Naive B cell (primary cell): ENCODE measurements at regions not wholly inside any gene's neighbourhood (a gene's known extent, or its start where the extent isn't known, plus 50 kb on each side); places are given as distances from the start of the nearest gene placed in this dataset.

ENCODE experiments used
- ATAC-seq, 2 donors: fragments of 150-1000 bp; cut with Tn5 transposase; 2 replicates each; pipeline ENCODE4 v1.10.0; 2021; ENCODE audit warnings: low read depth in 2 of 2, mild to moderate bottlenecking in 2 of 2, moderate library complexity in 2 of 2
- DNase-seq: peaks from one replicate; pipeline ENCODE4 v3.0.0; 2022
- H3K27ac Mint-ChIP-seq, 6 donors: one replicate each; pipeline ENCODE4 v1.8.0; 2020 to 2022; ENCODE audit warnings: mild to moderate bottlenecking in 6 of 6, mixed read lengths in 6 of 6, moderate library complexity in 5 of 6, inconsistent platforms in 2 of 6
- H3K27me3 Mint-ChIP-seq, 3 donors: one replicate each; pipeline ENCODE4 v1.8.0; 2021 to 2022; ENCODE audit warnings: mixed read lengths in 3 of 3, mild to moderate bottlenecking in 1 of 3
- H3K36me3 Mint-ChIP-seq, 2 donors: one replicate each; pipeline ENCODE4 v1.8.0; 2020 to 2022; ENCODE audit warnings: mixed read lengths in 2 of 2, inconsistent platforms in 1 of 2, mild to moderate bottlenecking in 1 of 2
- H3K4me1 Mint-ChIP-seq, 3 donors: one replicate each; pipeline ENCODE4 v1.8.0; 2020 to 2022; ENCODE audit warnings: mixed read lengths in 3 of 3, inconsistent platforms in 1 of 3, mild to moderate bottlenecking in 1 of 3, moderate library complexity in 1 of 3
- H3K4me3 Mint-ChIP-seq, 8 donors: one replicate each; pipeline ENCODE4 v1.8.0; 2020 to 2022; ENCODE audit warnings: mild to moderate bottlenecking in 8 of 8, mixed read lengths in 8 of 8, moderate library complexity in 8 of 8, inconsistent platforms in 2 of 8
- H3K9me3 Mint-ChIP-seq, 7 donors: one replicate each; pipeline ENCODE4 v1.8.0; 2020 to 2022; ENCODE audit warnings: mixed read lengths in 7 of 7, mild to moderate bottlenecking in 5 of 7, inconsistent platforms in 2 of 7, moderate library complexity in 1 of 7

DNA sequence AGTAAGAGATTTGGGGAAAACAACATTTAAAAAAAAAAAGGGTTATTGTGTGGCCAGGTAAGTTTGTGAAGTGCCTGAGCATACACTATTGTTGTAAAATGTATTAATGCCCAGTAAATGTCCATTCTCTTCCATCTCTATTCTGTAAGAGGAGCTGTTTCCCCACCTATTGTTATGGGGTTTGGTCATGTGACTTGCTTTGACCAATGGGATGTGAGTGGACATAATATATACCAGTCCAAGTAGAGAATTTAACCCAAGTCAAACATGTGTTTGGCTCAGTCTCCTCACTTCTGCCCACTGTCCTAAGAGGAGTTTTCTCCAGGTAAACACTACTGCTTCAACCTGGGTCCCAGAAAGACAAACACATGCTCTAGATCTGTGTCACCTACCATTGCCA lies 377.1 kb downstream of the FOXA2 start:
- Mint-ChIP-seq H3K27ac (no peak overlapping the region), H3K36me3 (no peaks in the 10 kb centered on the region), H3K4me3 (no peak overlapping the region), H3K9me3 (peaks cover 4 to 34% (median 13%) of the 10 kb centered on the region in 7 donors), H3K4me1 (no peaks in the 10 kb centered on the region), H3K27me3 (no peaks in the 10 kb centered on the region)
- no peak for ATAC-seq
- no peak for DNase-seq

DNA sequence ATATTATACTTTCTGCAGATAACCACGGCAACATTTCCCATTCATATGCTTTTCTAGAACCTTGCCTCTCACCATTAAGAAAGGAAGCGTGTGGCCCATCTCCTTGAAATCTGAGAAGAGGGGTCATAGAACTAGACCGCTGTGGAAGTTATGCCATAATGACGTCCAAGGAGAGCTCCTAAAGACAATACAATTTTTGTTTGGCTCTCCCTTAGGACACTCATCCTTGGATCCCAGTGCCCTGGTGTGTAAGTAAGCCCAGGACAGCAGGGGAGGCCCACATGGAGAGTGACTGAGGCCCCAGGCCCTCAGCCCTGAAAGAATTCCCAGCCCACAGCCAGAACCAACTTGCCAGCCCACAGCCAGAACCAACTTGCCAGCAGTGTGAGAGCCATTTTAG lies 379.6 kb downstream of the FOXA2 start:
- H3K27me3 Mint-ChIP-seq, result no peaks in the 10 kb centered on the region
- ATAC-seq (no peak), DNase-seq (no peak)
- H3K27ac Mint-ChIP-seq, result no peak overlapping the region
- H3K4me1 Mint-ChIP-seq, result no peaks in the 10 kb centered on the region
- H3K36me3 Mint-ChIP-seq, result no peaks in the 10 kb centered on the region
- H3K9me3 Mint-ChIP-seq, result peaks cover 10 to 36% (median 17%) of the 10 kb centered on the region in 7 donors
- no peak overlapping the region for H3K4me3 Mint-ChIP-seq

DNA sequence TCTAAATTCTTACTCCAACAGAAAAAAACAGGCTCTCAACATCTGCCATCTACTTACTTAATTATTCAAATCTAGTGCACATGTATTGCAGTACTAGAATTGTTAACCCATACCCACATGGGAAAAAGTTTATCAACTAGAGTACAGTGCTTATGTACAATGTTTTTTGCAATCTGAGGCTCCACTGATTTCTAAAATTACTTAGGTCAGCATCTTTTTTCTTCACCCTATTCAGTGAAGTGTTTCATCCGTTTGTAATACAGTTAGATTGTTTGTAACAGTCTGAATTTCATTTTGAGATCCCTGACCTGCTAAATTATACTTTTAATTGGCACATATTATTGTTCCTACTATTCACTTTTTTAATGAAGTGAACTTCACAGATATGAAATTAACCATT lies 402.2 kb downstream of the FOXA2 start:
- Mint-ChIP-seq H3K9me3 (peaks cover 0 to 12% (median 5%) of the 10 kb centered on the region in 7 donors), H3K27me3 (peaks cover 0 to 4% (median 0%) of the 10 kb centered on the region in 3 donors), H3K4me1 (no peaks in the 10 kb centered on the region), H3K36me3 (no peaks in the 10 kb centered on the region), H3K27ac (no peak overlapping the region), H3K4me3 (no peak overlapping the region)
- DNase-seq, result no peak
- ATAC-seq, result no peak

DNA sequence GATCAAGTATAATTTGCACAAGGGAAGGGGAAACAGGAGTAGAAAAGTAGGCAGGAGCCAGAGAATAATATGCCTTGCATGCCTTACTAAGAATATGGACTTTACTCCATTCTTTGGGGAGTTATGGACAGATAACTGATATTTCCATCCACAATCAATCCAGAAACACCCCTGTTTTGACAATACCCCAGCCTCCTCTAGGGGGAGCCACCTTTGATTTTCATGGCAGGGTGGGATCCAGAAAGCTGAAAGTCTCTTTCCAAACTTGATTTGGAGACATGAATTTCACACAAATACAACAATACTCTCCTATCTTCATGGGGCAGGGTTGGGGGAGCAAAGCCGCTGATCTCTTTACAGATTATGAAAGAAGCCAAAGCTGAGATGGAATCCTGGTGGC lies 404.1 kb downstream of the FOXA2 start:
- Mint-ChIP-seq H3K4me1 (no peaks in the 10 kb centered on the region), H3K27me3 (no peaks in the 10 kb centered on the region), H3K4me3 (no peak overlapping the region), H3K9me3 (peaks cover 0 to 18% (median 2%) of the 10 kb centered on the region in 7 donors), H3K27ac (no peak overlapping the region), H3K36me3 (no peaks in the 10 kb centered on the region)
- DNase-seq (no peak), ATAC-seq (no peak)

DNA sequence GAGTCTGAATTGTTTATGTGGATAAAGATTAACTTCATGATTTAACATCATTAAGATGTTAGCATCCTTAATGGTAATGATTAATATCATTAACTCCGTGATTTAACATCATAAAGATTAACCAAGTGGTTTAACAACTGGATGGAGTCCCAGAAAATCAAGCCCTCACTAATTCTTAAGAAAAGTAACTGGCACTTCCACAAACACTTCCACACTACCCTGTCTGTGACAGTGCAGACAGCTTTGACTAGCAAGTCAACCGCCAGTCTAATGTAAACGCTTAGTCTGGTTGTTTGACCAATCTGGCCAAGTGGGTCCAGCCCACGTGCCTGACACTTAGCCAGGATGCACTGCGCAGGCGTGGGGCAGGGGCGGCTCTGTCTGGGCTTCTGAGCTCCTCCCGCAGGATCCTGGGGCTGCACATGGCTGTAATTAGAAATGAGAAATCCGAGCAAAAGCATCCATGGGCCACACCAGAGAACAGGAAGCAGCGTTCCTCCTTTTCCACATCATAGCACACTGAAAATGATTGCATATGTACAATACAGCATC lies 424.2 kb downstream of the FOXA2 start:
- no peak for ATAC-seq

DNA sequence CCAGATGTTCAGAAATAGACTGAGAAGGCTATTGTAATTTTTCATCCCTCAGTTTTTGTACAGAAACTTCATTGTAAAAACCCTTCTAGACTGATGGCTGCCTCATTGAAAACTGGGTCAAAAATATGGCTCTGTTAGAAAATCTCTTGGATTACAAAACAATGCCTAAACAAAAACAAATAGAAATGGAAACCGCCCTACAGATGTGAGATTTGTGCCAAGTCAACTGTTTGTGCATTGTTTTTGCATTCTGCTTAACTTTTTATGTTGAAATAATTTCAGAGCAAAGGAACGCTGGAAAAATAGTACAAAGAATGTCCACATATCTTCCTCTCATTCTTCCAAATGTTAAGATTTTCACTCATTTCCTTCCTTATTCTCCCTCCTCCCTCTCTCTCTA lies 425.1 kb downstream of the FOXA2 start:
- ATAC-seq, result no peak
- no peak for DNase-seq
- Mint-ChIP-seq H3K27me3 (peaks cover 0 to 8% (median 5%) of the 10 kb centered on the region in 3 donors), H3K9me3 (peaks cover 0 to 7% (median 0%) of the 10 kb centered on the region in 7 donors), H3K27ac (no peak overlapping the region), H3K36me3 (no peaks in the 10 kb centered on the region), H3K4me1 (no peaks in the 10 kb centered on the region), H3K4me3 (no peak overlapping the region)

More for the DNA sequence above, 424.2 kb downstream of the FOXA2 start:
- no peaks in the 10 kb centered on the region for H3K36me3 Mint-ChIP-seq
- no peak overlapping the region for H3K27ac Mint-ChIP-seq
- no peak overlapping the region for H3K4me3 Mint-ChIP-seq
- H3K9me3 Mint-ChIP-seq, result peaks cover 0 to 3% (median 0%) of the 10 kb centered on the region in 7 donors
- no peaks in the 10 kb centered on the region for H3K4me1 Mint-ChIP-seq
- no peak for DNase-seq
- peaks cover 0 to 5% (median under 1%) of the 10 kb centered on the region in 3 donors for H3K27me3 Mint-ChIP-seq

DNA sequence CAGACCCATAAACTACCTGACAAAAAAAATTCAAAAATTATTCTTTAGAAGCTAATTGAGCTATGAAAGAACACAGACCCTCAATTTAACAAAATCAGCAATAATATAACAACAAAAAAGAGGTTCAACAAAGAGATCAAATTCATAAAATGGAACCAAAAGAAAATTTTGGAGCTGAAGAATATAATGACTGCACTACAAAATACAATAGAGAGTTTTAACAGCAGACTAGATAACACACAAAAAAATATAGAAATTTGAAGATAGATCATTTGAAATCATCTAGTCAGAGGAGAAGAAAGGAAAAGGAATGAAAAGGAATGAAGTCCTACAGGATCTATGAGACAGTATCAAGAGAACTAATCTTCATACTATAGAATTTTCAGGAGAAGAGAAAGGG lies 422.1 kb downstream of the PAX1 start:
- Mint-ChIP-seq H3K9me3 (peaks cover 14 to 30% (median 19%) of the 10 kb centered on the region in 7 donors), H3K36me3 (peaks cover 5 to 11% of the 10 kb centered on the region in 2 donors), H3K4me1 (no peaks in the 10 kb centered on the region), H3K4me3 (no peak overlapping the region), H3K27me3 (no peaks in the 10 kb centered on the region), H3K27ac (no peak overlapping the region)
- ATAC-seq (no peak), DNase-seq (no peak)

DNA sequence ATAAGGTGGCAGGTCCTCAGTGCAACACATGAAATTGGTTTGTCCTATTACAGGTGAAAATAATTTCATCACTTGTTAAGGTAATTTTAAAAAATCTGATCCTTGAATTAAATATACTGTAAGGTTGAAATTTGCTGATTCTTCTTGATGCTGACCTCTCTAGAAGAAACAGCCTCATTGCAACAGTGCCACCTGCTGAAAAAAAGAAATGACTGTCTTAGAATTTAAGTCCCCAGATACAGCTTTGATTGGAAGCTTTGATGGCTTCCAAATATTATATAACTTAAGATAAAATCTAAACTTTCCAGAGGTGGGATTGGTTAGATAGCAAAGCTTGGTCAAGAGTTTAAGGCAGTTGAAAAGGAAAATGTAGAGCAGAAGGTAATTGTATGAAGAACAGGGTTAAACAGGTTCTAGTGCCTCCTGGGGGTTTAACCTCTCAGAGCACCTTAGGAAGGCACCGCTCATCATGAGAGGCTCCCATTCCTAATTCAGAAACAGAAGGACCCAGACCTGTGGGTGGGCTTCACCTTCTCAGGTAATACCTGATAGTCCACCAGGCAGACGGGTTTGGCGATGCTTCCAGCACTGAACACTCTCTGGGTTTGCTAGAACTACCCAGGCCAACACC lies 401.0 kb downstream of the PAX1 start:
- H3K27me3 Mint-ChIP-seq, result peaks cover 0 to 7% (median 4%) of the 10 kb centered on the region in 3 donors
- H3K4me3 Mint-ChIP-seq, result no peak overlapping the region
- no peaks in the 10 kb centered on the region for H3K4me1 Mint-ChIP-seq
- H3K9me3 Mint-ChIP-seq, result peaks cover 0 to 11% (median 2%) of the 10 kb centered on the region in 7 donors
- no peak for DNase-seq
- peaks cover 0 to 7% of the 10 kb centered on the region in 2 donors for H3K36me3 Mint-ChIP-seq
- H3K27ac Mint-ChIP-seq, result no peak overlapping the region
- ATAC-seq, result no peak

DNA sequence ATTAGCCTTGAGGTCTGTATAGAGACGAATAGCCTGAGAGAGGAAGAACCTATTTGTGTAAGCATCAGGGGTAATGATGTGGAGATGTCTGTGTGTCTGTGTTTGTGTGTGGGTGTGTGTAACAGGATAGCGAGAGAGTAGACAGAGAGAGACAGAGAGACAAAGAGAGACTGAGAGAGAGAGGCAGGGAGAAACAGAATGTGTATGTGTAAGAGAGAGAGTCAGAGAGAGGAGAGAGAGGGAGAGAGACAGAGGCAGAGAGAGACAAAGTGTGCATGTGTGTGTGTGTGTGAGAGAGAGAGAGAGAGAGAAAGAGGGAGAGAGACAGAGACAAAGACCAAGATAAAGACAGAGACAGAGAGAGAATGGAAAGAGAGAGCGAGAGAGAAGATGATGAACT lies 396.1 kb downstream of the PAX1 start:
- Mint-ChIP-seq H3K27ac (no peak overlapping the region), H3K4me3 (no peak overlapping the region), H3K4me1 (no peaks in the 10 kb centered on the region), H3K9me3 (peaks cover 0 to 16% (median 4%) of the 10 kb centered on the region in 7 donors), H3K27me3 (no peaks in the 10 kb centered on the region), H3K36me3 (peaks cover 0 to 9% of the 10 kb centered on the region in 2 donors)
- ATAC-seq, result no peak
- no peak for DNase-seq

DNA sequence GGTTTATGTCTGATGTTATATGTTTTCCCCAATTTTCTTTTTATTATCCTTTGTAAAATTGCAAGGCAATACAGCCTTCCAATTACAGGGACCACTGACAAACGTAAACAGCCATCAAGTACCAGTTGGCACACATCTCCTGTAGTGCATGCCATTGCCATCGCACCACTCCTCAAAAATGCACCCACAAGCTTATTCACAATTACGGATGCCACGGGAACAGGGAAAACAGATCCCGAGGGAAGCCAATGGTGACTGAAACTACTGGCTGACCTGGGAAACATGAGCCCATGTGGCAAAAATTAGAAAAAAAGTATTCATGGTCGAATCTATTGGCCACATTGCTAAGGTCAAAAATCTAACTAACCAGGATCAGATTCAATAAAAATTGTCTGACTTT lies 395.2 kb downstream of the PAX1 start:
- H3K27me3 Mint-ChIP-seq, result no peaks in the 10 kb centered on the region
- H3K4me1 Mint-ChIP-seq, result no peaks in the 10 kb centered on the region
- no peak for ATAC-seq

DNA sequence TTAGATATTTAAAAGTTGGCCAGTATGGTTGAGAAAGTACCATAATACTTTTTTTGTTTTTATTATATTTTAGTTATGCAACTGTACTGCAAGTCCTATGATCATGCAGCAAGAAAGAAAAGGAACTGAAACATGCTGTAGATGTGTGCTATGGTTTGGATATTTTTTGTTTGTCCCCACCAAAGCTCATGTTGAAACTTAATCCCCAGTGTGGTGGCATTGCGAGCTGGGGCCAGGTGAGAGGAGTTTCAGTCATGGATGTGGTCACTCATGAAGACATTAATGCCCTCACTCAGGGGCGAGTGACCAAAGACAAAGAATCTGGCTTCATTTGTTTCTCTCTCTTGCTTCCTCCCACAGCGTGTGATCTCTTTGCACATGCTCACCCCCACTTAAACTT lies 393.9 kb downstream of the PAX1 start:
- Mint-ChIP-seq H3K27ac (no peak overlapping the region), H3K27me3 (no peaks in the 10 kb centered on the region), H3K4me3 (no peak overlapping the region), H3K4me1 (no peaks in the 10 kb centered on the region), H3K9me3 (peaks cover 0 to 16% (median 8%) of the 10 kb centered on the region in 7 donors), H3K36me3 (peaks cover 0 to 9% of the 10 kb centered on the region in 2 donors)
- ATAC-seq, result no peak
- DNase-seq, result no peak

More for the DNA sequence above, 395.2 kb downstream of the PAX1 start:
- H3K36me3 Mint-ChIP-seq, result peaks cover 0 to 9% of the 10 kb centered on the region in 2 donors
- DNase-seq, result no peak
- H3K9me3 Mint-ChIP-seq, result peaks cover 0 to 16% (median 4%) of the 10 kb centered on the region in 7 donors
- no peak overlapping the region for H3K27ac Mint-ChIP-seq
- no peak overlapping the region for H3K4me3 Mint-ChIP-seq

DNA sequence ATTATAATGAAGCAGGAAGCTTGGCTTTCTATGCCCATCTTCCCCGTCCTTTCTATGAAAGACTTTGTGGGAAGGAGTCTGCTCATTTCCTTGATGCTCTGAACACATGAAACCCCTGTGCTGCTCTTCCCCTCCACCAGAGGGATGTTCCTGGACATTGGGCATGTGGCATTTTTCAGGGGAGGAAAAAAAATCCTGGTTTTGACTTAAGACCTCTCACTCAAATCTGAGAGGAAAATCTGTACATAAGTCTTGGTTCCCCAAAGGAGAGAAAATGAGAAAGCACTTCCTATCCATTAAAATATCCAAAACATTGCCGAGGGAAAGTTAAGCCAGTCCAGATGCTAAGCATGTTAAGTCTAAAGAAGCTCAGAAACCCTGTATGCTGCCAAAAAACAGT lies 393.0 kb downstream of the PAX1 start:
- Mint-ChIP-seq H3K9me3 (peaks cover under 1 to 19% (median 12%) of the 10 kb centered on the region in 7 donors), H3K4me1 (no peaks in the 10 kb centered on the region), H3K4me3 (no peak overlapping the region), H3K27me3 (no peaks in the 10 kb centered on the region), H3K27ac (no peak overlapping the region), H3K36me3 (peaks cover 0 to 9% of the 10 kb centered on the region in 2 donors)
- DNase-seq, result no peak
- ATAC-seq, result no peak

DNA sequence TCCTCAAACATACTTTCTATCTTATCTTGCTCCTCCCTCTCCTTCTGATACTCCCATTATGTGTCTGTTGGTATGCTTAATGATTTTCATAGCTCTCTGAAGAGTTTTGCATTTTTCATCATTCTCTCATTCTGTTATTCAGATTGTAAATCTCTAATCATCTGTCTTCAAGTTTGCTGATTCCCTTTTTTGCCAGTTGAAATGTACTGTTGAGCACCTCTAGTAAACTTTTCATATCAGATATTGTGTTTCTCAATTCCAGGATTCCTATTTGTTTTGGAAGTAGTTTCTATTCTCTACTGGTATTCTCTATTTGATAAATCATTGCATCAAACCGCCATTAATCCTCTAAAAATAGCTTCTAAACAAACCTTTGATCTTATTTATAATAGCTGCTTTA lies 387.7 kb downstream of the PAX1 start:
- H3K4me1 Mint-ChIP-seq, result no peaks in the 10 kb centered on the region
- no peaks in the 10 kb centered on the region for H3K27me3 Mint-ChIP-seq
- no peak for DNase-seq
- peak overlapping the region in 1 of 6 donors; percentile 44 for H3K27ac Mint-ChIP-seq
- peaks cover 0 to 12% of the 10 kb centered on the region in 2 donors for H3K36me3 Mint-ChIP-seq
- H3K4me3 Mint-ChIP-seq, result no peak overlapping the region
- no peak for ATAC-seq
- peaks cover 15 to 59% (median 29%) of the 10 kb centered on the region in 7 donors for H3K9me3 Mint-ChIP-seq

DNA sequence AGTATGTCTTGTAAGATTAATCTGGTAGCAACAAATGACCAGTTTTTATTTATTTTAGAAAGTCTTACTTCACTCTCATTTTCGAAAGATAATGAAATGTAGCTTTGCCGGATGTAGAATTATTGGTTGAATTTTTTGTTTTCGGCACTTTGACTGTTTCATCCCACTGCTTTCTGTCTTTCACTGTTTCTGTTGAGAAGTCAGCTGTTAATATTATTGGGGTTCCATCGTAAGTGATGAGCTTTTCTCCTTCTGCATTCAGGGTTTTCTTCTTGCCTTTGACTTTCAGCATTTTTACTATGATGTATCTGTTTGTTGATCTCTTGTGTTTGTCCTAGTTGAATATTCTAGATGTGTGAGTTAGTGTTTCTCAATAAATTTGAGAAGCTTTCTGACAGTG lies 383.4 kb downstream of the PAX1 start:
- peaks cover 10 to 44% (median 22%) of the 10 kb centered on the region in 7 donors for H3K9me3 Mint-ChIP-seq
- H3K36me3 Mint-ChIP-seq, result peaks cover 0 to 12% of the 10 kb centered on the region in 2 donors
- ATAC-seq, result no peak
- no peak for DNase-seq
- no peak overlapping the region for H3K27ac Mint-ChIP-seq
- no peaks in the 10 kb centered on the region for H3K27me3 Mint-ChIP-seq
- H3K4me3 Mint-ChIP-seq, result no peak overlapping the region
- no peaks in the 10 kb centered on the region for H3K4me1 Mint-ChIP-seq
